Endothelial cell of umbilical vein (primary cell): ENCODE measurements at regions not wholly inside any gene's neighbourhood (a gene's known extent, or its start where the extent isn't known, plus 50 kb on each side); places are given as distances from the start of the nearest gene placed in this dataset.

ENCODE experiments used
- POLR2A ChIP-seq: IDR thresholded peaks from 2 replicates; pipeline ENCODE4 v1.6.1; 2012; ENCODE audit warnings: low read depth, mild to moderate bottlenecking, control low read depth, low read length
- POLR2AphosphoS5 ChIP-seq: IDR thresholded peaks from 2 replicates; pipeline ENCODE4 v1.6.1; 2012; ENCODE audit warnings: low read depth, mild to moderate bottlenecking, control low read depth, low read length, moderate library complexity; ENCODE audit not compliant: insufficient read depth

GRCh38 chr18:43211059-43211458, 66.2 kb downstream of the SYT4 start:
- TF ChIP-seq POLR2A (no peak), POLR2AphosphoS5 (no peak)
